Smooth muscle cell (in vitro differentiated cells): ENCODE measurements at regions not wholly inside any gene's neighbourhood (a gene's known extent, or its start where the extent isn't known, plus 50 kb on each side); places are given as distances from the start of the nearest gene placed in this dataset.

Experiments used
- DNase-seq: peaks from one replicate; lab custom pipeline; 2025; ENCODE audit not compliant: unreplicated experiment; lab: John Stamatoyannopoulos, UW
- H2AFZ ChIP-seq: fragments of 200-600 bp; sonication (generic); 2 replicates; pipeline ENCODE4 v1.6.0; 2016; ENCODE audit warnings: antibody characterized with exemption, low read depth, mild to moderate bottlenecking
- H3F3A ChIP-seq: fragments of 200-600 bp; sonication (generic); 2 replicates; pipeline ENCODE4 v1.6.0; 2017; ENCODE audit warnings: antibody characterized with exemption, low read depth
- H3K27ac ChIP-seq: fragments of 200-600 bp; sonication (generic); 2 replicates; pipeline ENCODE4 v1.5.1; 2016; ENCODE audit warnings: low read depth, mild to moderate bottlenecking
- H3K27me3 ChIP-seq: fragments of 200-600 bp; sonication (generic); 2 replicates; pipeline ENCODE4 v1.6.1; 2016; ENCODE audit warnings: low read depth, mild to moderate bottlenecking
- H3K36me3 ChIP-seq: fragments of 200-600 bp; sonication (generic); 2 replicates; pipeline ENCODE4 v1.5.1; 2016; ENCODE audit warnings: low read depth
- H3K4me1 ChIP-seq: fragments of 200-600 bp; sonication (generic); 2 replicates; pipeline ENCODE4 v1.5.1; 2016; ENCODE audit warnings: low read depth
- H3K4me2 ChIP-seq: fragments of 200-600 bp; sonication (generic); 2 replicates; pipeline ENCODE4 v1.6.0; 2016; ENCODE audit warnings: mild to moderate bottlenecking
- H3K4me3 ChIP-seq: fragments of 200-600 bp; sonication (generic); 2 replicates; pipeline ENCODE4 v1.5.1; 2016; ENCODE audit warnings: mild to moderate bottlenecking
- H3K79me2 ChIP-seq: fragments of 200-600 bp; sonication (generic); 2 replicates; pipeline ENCODE4 v1.6.0; 2016; ENCODE audit warnings: low read depth, mild to moderate bottlenecking
- H3K9ac ChIP-seq: fragments of 200-600 bp; sonication (generic); 2 replicates; pipeline ENCODE4 v1.6.0; 2016; ENCODE audit warnings: low read depth
- H3K9me3 ChIP-seq: fragments of 200-600 bp; sonication (generic); replicated peaks from 2 replicates; pipeline ENCODE4 v1.5.1; 2016; ENCODE audit warnings: low read depth
- H4K20me1 ChIP-seq: fragments of 200-600 bp; sonication (generic); 2 replicates; pipeline ENCODE4 v1.6.0; 2016; ENCODE audit warnings: low read depth
- WGBS: methylation state at CpG from one replicate; pipeline ENCODE4 v1.1.7; 2016; ENCODE audit warnings: low lambda C conversion rate; 5-methylcytosine and 5-hydroxymethylcytosine counted together
- TF ChIP-seq, protein P1 (sequence below): fragments of 200-600 bp; sonication (generic); IDR thresholded peaks from 2 replicates; pipeline ENCODE4 v1.5.1; 2017; ENCODE audit warnings: borderline replicate concordance, mild to moderate bottlenecking, antibody characterized with exemption; ENCODE audit not compliant: insufficient read depth, poor library complexity, severe bottlenecking

DNA sequence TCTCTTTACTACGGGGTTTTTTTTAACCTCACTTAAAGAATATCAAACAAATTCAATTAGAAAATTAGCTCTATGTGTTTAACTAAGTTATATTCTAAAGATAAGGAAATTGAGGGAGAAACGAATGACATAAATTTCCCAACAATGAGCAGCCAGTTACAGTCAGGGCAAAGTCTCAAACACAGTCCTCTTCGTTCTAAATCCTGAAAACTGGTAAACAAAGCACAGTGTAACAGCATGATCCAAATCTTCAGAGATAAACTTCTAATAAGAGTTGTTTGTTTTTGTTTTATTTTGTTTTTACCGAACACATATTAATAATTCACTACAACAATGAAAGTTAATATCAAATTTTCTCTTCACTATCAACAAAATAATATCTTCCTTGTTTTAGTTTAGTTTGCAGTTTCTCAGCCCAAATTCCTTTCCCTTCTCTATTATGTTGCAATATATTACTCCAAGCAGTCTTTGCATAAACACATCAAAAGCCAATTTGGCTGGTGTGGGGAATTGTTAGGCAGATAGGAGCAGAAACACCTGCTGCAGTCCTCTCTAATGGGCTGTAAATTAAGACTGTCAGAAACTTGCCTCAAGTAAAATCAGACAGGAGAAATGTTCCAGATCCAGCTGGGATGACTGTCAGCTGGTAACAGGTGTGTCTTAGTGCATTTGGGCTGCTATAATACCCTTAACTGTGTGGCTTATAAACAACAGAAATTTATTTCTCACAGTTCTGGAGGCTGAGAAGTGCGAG, 106.5 kb upstream of the SGCG start:
- TF ChIP-seq, protein P1, sequence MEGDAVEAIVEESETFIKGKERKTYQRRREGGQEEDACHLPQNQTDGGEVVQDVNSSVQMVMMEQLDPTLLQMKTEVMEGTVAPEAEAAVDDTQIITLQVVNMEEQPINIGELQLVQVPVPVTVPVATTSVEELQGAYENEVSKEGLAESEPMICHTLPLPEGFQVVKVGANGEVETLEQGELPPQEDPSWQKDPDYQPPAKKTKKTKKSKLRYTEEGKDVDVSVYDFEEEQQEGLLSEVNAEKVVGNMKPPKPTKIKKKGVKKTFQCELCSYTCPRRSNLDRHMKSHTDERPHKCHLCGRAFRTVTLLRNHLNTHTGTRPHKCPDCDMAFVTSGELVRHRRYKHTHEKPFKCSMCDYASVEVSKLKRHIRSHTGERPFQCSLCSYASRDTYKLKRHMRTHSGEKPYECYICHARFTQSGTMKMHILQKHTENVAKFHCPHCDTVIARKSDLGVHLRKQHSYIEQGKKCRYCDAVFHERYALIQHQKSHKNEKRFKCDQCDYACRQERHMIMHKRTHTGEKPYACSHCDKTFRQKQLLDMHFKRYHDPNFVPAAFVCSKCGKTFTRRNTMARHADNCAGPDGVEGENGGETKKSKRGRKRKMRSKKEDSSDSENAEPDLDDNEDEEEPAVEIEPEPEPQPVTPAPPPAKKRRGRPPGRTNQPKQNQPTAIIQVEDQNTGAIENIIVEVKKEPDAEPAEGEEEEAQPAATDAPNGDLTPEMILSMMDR: no peak
- no peak overlapping the region for H3K27ac ChIP-seq
- no peaks in the 10 kb centered on the region for H3K4me1 ChIP-seq
- WGBS: 79% methylated on average over 5 of the region's 5 CpGs
- no peak overlapping the region for H3K4me3 ChIP-seq
- H3K4me2 ChIP-seq: no peak overlapping the region
- no peak overlapping the region for H2AFZ ChIP-seq
- no peaks in the 10 kb centered on the region for H3K36me3 ChIP-seq
- no peaks in the 10 kb centered on the region for H3K9me3 ChIP-seq
- no peak overlapping the region for H3K9ac ChIP-seq
- no peaks in the 10 kb centered on the region for H4K20me1 ChIP-seq
- no peaks in the 10 kb centered on the region for H3K79me2 ChIP-seq
- H3F3A ChIP-seq: no peaks in the 10 kb centered on the region
- DNase-seq: no peak
- H3K27me3 ChIP-seq: no peaks in the 10 kb centered on the region

DNA sequence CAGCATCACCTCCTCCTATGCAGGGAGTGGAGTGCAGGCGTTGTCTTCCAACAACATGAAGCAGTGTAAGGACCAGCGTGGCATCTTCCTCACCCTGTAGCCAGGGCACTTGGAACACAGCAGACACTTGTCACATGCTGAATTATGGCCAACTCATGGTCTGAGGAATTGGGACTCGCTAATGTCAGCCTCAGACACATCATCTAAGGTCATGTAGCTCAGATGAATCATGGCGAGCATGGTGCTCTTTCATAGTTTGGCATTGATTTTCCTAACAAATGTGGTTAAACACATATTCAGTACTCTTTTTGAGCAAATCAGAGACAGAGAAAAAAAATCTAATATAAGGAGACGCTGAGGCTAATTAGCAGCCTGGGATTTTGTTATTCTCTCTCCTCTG, 99.6 kb upstream of the SGCG start:
- Histone ChIP-seq H3K4me1 (no peaks in the 10 kb centered on the region), H3K9ac (no peak overlapping the region), H3K36me3 (no peaks in the 10 kb centered on the region), H3K79me2 (no peaks in the 10 kb centered on the region), H4K20me1 (no peaks in the 10 kb centered on the region), H2AFZ (no peak overlapping the region), H3F3A (no peaks in the 10 kb centered on the region), H3K27me3 (no peaks in the 10 kb centered on the region), H3K4me2 (no peak overlapping the region), H3K27ac (no peak overlapping the region), H3K9me3 (no peaks in the 10 kb centered on the region), H3K4me3 (no peak overlapping the region)
- no peak for DNase-seq
- WGBS: 87% methylated on average over 5 of the region's 5 CpGs
- TF ChIP-seq, protein P1: no peak

DNA sequence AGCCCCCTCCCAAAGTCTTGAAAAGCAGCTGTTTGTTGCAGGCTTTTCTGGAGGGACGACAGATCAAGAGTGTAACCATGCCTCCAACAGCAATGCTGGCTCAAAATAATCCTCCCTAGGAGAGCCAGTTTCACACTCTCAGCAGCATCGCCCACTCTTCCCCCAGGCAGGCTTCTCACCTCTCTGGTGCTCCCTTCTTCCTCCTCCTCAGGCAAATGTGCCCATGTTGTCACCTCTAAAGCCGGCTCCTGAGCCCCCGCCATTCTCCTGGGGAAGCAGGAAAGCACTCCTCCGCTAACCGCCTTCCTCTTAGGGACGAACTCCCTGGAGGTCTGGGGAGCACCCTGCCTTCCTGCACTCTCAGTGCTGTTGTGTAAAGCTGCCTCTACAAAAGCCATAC, 98.9 kb upstream of the SGCG start:
- no peaks in the 10 kb centered on the region for H3K27me3 ChIP-seq
- no peaks in the 10 kb centered on the region for H3K4me1 ChIP-seq
- H3K4me3 ChIP-seq: no peak overlapping the region
- no peaks in the 10 kb centered on the region for H4K20me1 ChIP-seq
- DNase-seq: no peak
- H3K36me3 ChIP-seq: no peaks in the 10 kb centered on the region
- no peaks in the 10 kb centered on the region for H3F3A ChIP-seq
- 81% methylated on average over 7 of the region's 7 CpGs for WGBS
- no peak overlapping the region for H3K4me2 ChIP-seq
- no peaks in the 10 kb centered on the region for H3K9me3 ChIP-seq
- H3K79me2 ChIP-seq: no peaks in the 10 kb centered on the region
- no peak overlapping the region for H3K9ac ChIP-seq
- H3K27ac ChIP-seq: no peak overlapping the region
- TF ChIP-seq, protein P1: no peak
- H2AFZ ChIP-seq: no peak overlapping the region

DNA sequence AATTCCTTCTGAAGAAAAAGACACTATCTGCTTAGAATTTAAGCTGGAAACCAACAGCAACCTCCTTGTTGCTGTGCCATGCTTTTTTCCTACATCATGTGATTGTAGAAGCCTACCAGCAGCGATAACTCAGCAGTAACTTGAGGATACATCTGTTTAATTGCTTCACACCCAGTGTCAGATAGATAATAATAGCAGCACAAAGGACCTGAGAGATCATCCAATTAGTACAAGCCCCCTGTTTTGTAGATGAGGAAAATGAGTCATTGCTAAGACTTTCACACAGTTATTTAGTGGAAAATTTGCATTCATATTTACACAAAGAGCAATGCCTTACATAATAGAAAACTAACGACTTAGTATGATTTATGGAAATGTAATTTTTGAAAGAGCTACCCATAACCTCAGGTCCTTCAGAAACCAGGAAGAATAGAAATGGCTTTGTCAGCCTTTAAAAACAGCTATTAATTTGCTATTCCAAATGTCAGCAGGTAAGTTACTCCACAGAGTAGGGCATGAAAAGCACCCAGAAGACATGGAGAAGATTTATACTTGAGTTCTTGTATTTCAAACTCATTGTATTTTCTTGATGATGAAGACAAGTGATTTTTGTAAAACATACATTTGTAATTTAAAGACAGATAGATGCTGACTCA, 93.7 kb upstream of the SGCG start:
- Histone ChIP-seq H3K36me3 (no peaks in the 10 kb centered on the region), H3K27ac (no peak overlapping the region), H3K9ac (no peak overlapping the region), H3K9me3 (no peaks in the 10 kb centered on the region), H3K4me2 (no peak overlapping the region), H3K27me3 (no peaks in the 10 kb centered on the region), H3K79me2 (no peaks in the 10 kb centered on the region), H3K4me1 (no peaks in the 10 kb centered on the region), H4K20me1 (no peaks in the 10 kb centered on the region), H2AFZ (no peak overlapping the region), H3K4me3 (no peak overlapping the region), H3F3A (no peaks in the 10 kb centered on the region)
- 70% methylated on average over 2 of the region's 2 CpGs for WGBS
- no peak for DNase-seq
- TF ChIP-seq, protein P1: no peak
